IMR-90 (cell line): ENCODE measurements at regions not wholly inside any gene's neighbourhood (a gene's known extent, or its start where the extent isn't known, plus 50 kb on each side); places are given as distances from the start of the nearest gene placed in this dataset.
A peak's percentile ranks its signal among the peaks of the same experiment; 100 is the strongest.

Source experiments
- ATAC-seq: fragments of 200-7000 bp; cut with Tn5 transposase; 2 replicates; pipeline ENCODE4 v1.9.1; 2020; ENCODE audit warnings: low read depth, mild to moderate bottlenecking, moderate library complexity
- BruUV-seq: library from RNA; stranded (reverse); fragments of 400-500 nt; replicated peaks from 2 replicates; lab custom pipeline; 2021; lab: Mats Ljungman, UMichigan
- CTCF ChIA-PET: fragments of 300-600 bp; formaldehyde crosslinking; extraction: SDS; loops from one replicate; lab custom pipeline; 2021; ENCODE audit warnings: antibody characterized with exemption; lab: Yijun Ruan, JAX
- POLR2A ChIA-PET: fragments of 300-600 bp; sonication (Branson Sonifier 250); formaldehyde crosslinking; loops from one replicate; lab custom pipeline; 2022; ENCODE audit warnings: antibody characterized with exemption; ENCODE audit not compliant: unreplicated experiment; lab: Charles Lee
- DNase-seq: peaks from one replicate; pipeline ENCODE4 v3.0.0; 2013
- H2AFZ ChIP-seq: replicated peaks from 2 replicates; pipeline ENCODE3; 2013; ENCODE audit warnings: low read length, mild to moderate bottlenecking; ENCODE audit not compliant: poor library complexity
- H2AK5ac ChIP-seq: 2 replicates; pipeline ENCODE4 v1.6.1; 2013; ENCODE audit warnings: low read depth, low read length, inconsistent platforms
- H2AK9ac ChIP-seq: replicated peaks from 2 replicates; pipeline ENCODE3; 2013; ENCODE audit warnings: mild to moderate bottlenecking, low read depth, low read length, moderate library complexity; ENCODE audit not compliant: poor library complexity
- H2BK120ac ChIP-seq: 2 replicates; pipeline ENCODE4 v1.6.1; 2013; ENCODE audit warnings: low read depth, low read length, inconsistent platforms
- H2BK15ac ChIP-seq: 3 replicates; pipeline ENCODE4 v1.6.1; 2013; ENCODE audit warnings: low read depth, low read length, inconsistent platforms
- H2BK20ac ChIP-seq: 2 replicates; pipeline ENCODE4 v1.6.1; 2013; ENCODE audit warnings: low read depth, mild to moderate bottlenecking, inconsistent platforms, low read length, moderate library complexity
- H2BK5ac ChIP-seq: 2 replicates; pipeline ENCODE4 v1.6.1; 2013; ENCODE audit warnings: mild to moderate bottlenecking, low read depth, low read length, inconsistent platforms; ENCODE audit not compliant: poor library complexity, severe bottlenecking
- H3K14ac ChIP-seq: replicated peaks from 2 replicates; pipeline ENCODE4 v1.6.1; 2013; ENCODE audit warnings: low read depth, low read length, inconsistent platforms
- H3K18ac ChIP-seq: 2 replicates; pipeline ENCODE4 v1.6.1; 2013; ENCODE audit warnings: low read depth, low read length, control low read depth
- H3K23ac ChIP-seq: 2 replicates; pipeline ENCODE4 v1.6.1; 2013; ENCODE audit warnings: low read depth, low read length, inconsistent platforms
- H3K27ac ChIP-seq: 2 replicates; pipeline ENCODE4 v1.5.1; 2013; ENCODE audit warnings: mild to moderate bottlenecking, control low read depth, low read length; ENCODE audit not compliant: insufficient read depth
- H3K27me3 ChIP-seq: 2 replicates; pipeline ENCODE4 v1.6.1; 2013; ENCODE audit warnings: low read length; ENCODE audit not compliant: control insufficient read depth, insufficient read depth
- H3K36me3 ChIP-seq: 2 replicates; pipeline ENCODE4 v1.6.1; 2013; ENCODE audit warnings: low read length, mixed read lengths; ENCODE audit not compliant: control insufficient read depth, insufficient read depth
- H3K4ac ChIP-seq: 2 replicates; pipeline ENCODE4 v1.6.1; 2013; ENCODE audit warnings: low read depth, low read length, inconsistent platforms
- H3K4me1 ChIP-seq: 2 replicates; pipeline ENCODE4 v1.6.1; 2013; ENCODE audit warnings: low read length, mixed read lengths; ENCODE audit not compliant: control insufficient read depth, insufficient read depth
- H3K4me2 ChIP-seq: 2 replicates; pipeline ENCODE4 v1.6.1; 2013; ENCODE audit warnings: low read depth, mild to moderate bottlenecking, control low read depth, low read length, moderate library complexity
- H3K4me3 ChIP-seq: 2 replicates; pipeline ENCODE4 v1.5.1; 2013; ENCODE audit warnings: low read depth, mild to moderate bottlenecking, control low read depth, low read length, moderate library complexity; ENCODE audit not compliant: insufficient read depth
- H3K56ac ChIP-seq: 2 replicates; pipeline ENCODE4 v1.6.1; 2013; ENCODE audit warnings: low read length, inconsistent platforms; ENCODE audit not compliant: insufficient read depth; ENCODE audit errors: extremely low read depth
- H3K79me1 ChIP-seq, 2 experiments: 2 replicates each; pipeline ENCODE4 v1.6.1; 2013; ENCODE audit warnings: low read length in 2 of 2, inconsistent platforms in 1 of 2, low read depth in 1 of 2
- H3K9ac ChIP-seq: 2 replicates; pipeline ENCODE4 v1.6.1; 2013; ENCODE audit warnings: low read depth, low read length, control low read depth
- H3K9me1 ChIP-seq: 2 replicates; pipeline ENCODE4 v1.6.1; 2013; ENCODE audit warnings: low read length, inconsistent platforms; ENCODE audit not compliant: insufficient read depth
- H3K9me3 ChIP-seq: 2 replicates; pipeline ENCODE4 v1.6.1; 2013; ENCODE audit warnings: low read length; ENCODE audit not compliant: control insufficient read depth, insufficient read depth
- H4K20me1 ChIP-seq: 2 replicates; pipeline ENCODE4 v1.6.1; 2013; ENCODE audit warnings: low read length, inconsistent platforms; ENCODE audit not compliant: insufficient read depth
- H4K5ac ChIP-seq: 2 replicates; pipeline ENCODE4 v1.6.1; 2013; ENCODE audit warnings: mild to moderate bottlenecking, low read depth, low read length, control low read depth
- H4K8ac ChIP-seq, 2 experiments: 2 replicates each; pipeline ENCODE4 v1.6.1; 2013; ENCODE audit warnings: low read depth in 2 of 2, low read length in 2 of 2, control low read depth in 1 of 2, inconsistent platforms in 1 of 2
- H4K91ac ChIP-seq: 2 replicates; pipeline ENCODE4 v1.6.1; 2013; ENCODE audit warnings: low read depth, low read length, inconsistent platforms; ENCODE audit not compliant: insufficient read depth
- SMC3 ChIP-seq: fragments of 150-350 bp; IDR thresholded peaks from 2 replicates; pipeline ENCODE4 v1.6.1; 2016; ENCODE audit warnings: low read depth, mild to moderate bottlenecking, antibody characterized with exemption, low read length, moderate library complexity
- WGBS, 2 experiments: methylation state at CpG; one replicate each; pipeline versions ENCODE4 v1.1.5 to v1.1.7; 2013; ENCODE audit warnings: missing lambda C conversion rate in 2 of 2; ENCODE audit not compliant: insufficient read length in 1 of 2; ENCODE audit errors: extremely low coverage in 2 of 2; 5-methylcytosine and 5-hydroxymethylcytosine counted together
- dilution Hi-C: fragments of 300-500 bp; cut with HindIII; formaldehyde crosslinking; loops from one replicate; pipeline ENCODE4 v1.14.3; 2018; ENCODE audit warnings: low sequenced_read_pairs; ENCODE audit not compliant: unreplicated experiment
- in situ Hi-C: fragments of 300-500 bp; cut with MboI; formaldehyde crosslinking; loops from 3 replicates; pipeline ENCODE4 v1.14.3; 2019; ENCODE audit warnings: low sequenced_read_pairs, inconsistent platforms, mixed read lengths
- intact Hi-C: fragments of 100-400 bp; cut with micrococcal nuclease; formaldehyde crosslinking; loops from 2 replicates; pipeline ENCODE4 v1.10.0; 2022

DNA sequence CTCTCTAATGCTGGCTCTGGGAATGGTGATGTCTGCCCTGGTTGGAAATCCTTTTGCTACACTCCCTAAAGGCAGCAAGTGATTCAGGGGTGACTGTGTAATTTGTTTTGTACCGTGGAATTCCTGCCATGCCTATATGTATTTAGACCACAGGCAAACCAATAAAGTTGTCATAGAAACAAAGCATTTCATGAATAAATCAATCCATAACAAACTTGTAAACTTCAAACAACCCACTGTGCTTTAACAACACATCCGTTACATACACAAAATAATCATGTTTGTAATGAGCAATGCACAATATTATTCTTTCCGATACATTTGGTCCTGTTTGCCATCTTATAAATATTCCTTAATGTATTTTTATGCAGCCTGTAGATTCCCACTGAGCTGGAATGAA is 330.3 kb upstream of the SNX7 start:
- H3K9ac ChIP-seq = no peak overlapping the region
- peaks cover 4% of the 10 kb centered on the region for H3K9me1 ChIP-seq
- H4K20me1 ChIP-seq = no peaks in the 10 kb centered on the region
- no peak overlapping the region for H3K27ac ChIP-seq
- DNase-seq (peak; percentile 65), ATAC-seq (peak; percentile 73)
- no peak overlapping the region for H2AK5ac ChIP-seq
- dilution Hi-C loops (no loop called here), intact Hi-C loops (no loop called here), in situ Hi-C loops (no loop called here)
- H4K8ac ChIP-seq = no peak overlapping the region; a peak in 1 of 4 replicates
- no peak for TF ChIP-seq SMC3
- H2AFZ ChIP-seq = no peak overlapping the region
- BruUV-seq = no TSS peak
- no peak overlapping the region for H4K5ac ChIP-seq
- POLR2A ChIA-PET = no interaction called here
- H3K9me3 ChIP-seq = no peaks in the 10 kb centered on the region
- H4K91ac ChIP-seq = no peak overlapping the region
- H2AK9ac ChIP-seq = no peak overlapping the region
- H3K14ac ChIP-seq = no peak overlapping the region
- H3K4me1 ChIP-seq = peaks cover 11% of the 10 kb centered on the region
- no peak overlapping the region for H2BK5ac ChIP-seq
- no peak overlapping the region for H3K56ac ChIP-seq
- H2BK20ac ChIP-seq = no peak overlapping the region
- H2BK15ac ChIP-seq = no peak overlapping the region
- H3K4ac ChIP-seq = no peak overlapping the region
- WGBS, 2 experiments = no CpG with 5 or more reads among the region's 3 CpGs
- no peak overlapping the region; the same call in 1 of the 2 replicates for H3K18ac ChIP-seq
- H3K4me2 ChIP-seq = no peak overlapping the region
- no peak overlapping the region for H3K4me3 ChIP-seq
- no peaks in the 10 kb centered on the region for H3K79me1 ChIP-seq
- no peak overlapping the region; the same call in 1 of the 2 replicates for H2BK120ac ChIP-seq
- CTCF ChIA-PET = no interaction called here
- no peak overlapping the region for H3K23ac ChIP-seq
- H3K36me3 ChIP-seq = no peaks in the 10 kb centered on the region
- no peaks in the 10 kb centered on the region for H3K27me3 ChIP-seq
